Large intestine (tissue), 3 donors: ENCODE measurements at regions not wholly inside any gene's neighbourhood (a gene's known extent, or its start where the extent isn't known, plus 50 kb on each side); places are given as distances from the start of the nearest gene placed in this dataset.

Source experiments
- DNase-seq, 2 donors: peaks; one replicate each; pipeline versions ENCODE4 v3.0.0 to v3.0.0-alpha.2; 2013
- H3K27ac ChIP-seq: one replicate; pipeline ENCODE4 v1.5.1; 2013; ENCODE audit warnings: low read length
- H3K27me3 ChIP-seq: 2 replicates; pipeline ENCODE4 v1.6.1; 2013; ENCODE audit warnings: low read length; ENCODE audit not compliant: control insufficient read depth, insufficient read depth
- H3K36me3 ChIP-seq: 2 replicates; pipeline ENCODE4 v1.6.1; 2013; ENCODE audit warnings: low read length; ENCODE audit not compliant: control insufficient read depth, insufficient read depth
- H3K4me1 ChIP-seq: one replicate; pipeline ENCODE4 v1.6.1; 2013; ENCODE audit warnings: low read length; ENCODE audit not compliant: control insufficient read depth, insufficient read depth
- H3K4me3 ChIP-seq: one replicate; pipeline ENCODE4 v1.5.1; 2013; ENCODE audit warnings: low read length
- H3K9me3 ChIP-seq: one replicate; pipeline ENCODE4 v1.6.1; 2013; ENCODE audit warnings: mild to moderate bottlenecking, low read depth, low read length, moderate library complexity; ENCODE audit not compliant: control insufficient read depth
- WGBS: methylation state at CpG from one replicate; pipeline ENCODE4 v1.1.5; 2013; ENCODE audit warnings: low lambda C conversion rate; ENCODE audit not compliant: insufficient coverage; 5-methylcytosine and 5-hydroxymethylcytosine counted together

- no peak for DNase-seq
- no peaks in the 10 kb centered on the region for H3K4me1 ChIP-seq
- 89% methylated on average over 3 of the region's 4 CpGs for WGBS
- no peak overlapping the region for H3K4me3 ChIP-seq
- no peaks in the 10 kb centered on the region for H3K36me3 ChIP-seq
- no peak overlapping the region for H3K27ac ChIP-seq
- no peaks in the 10 kb centered on the region for H3K9me3 ChIP-seq
- H3K27me3 ChIP-seq = no peaks in the 10 kb centered on the region
These were observed 65.6 kb upstream of the KCTD3 start for GRCh38 chr1:215501496-215501895.

- DNase-seq = no peak
- no CpG with 5 or more reads among the region's 1 CpG for WGBS
- Histone ChIP-seq H3K27ac (no peak overlapping the region), H3K27me3 (no peaks in the 10 kb centered on the region), H3K4me1 (no peaks in the 10 kb centered on the region), H3K36me3 (no peaks in the 10 kb centered on the region), H3K4me3 (no peak overlapping the region), H3K9me3 (no peaks in the 10 kb centered on the region)
These were observed 65.0 kb upstream of the KCTD3 start for GRCh38 chr1:215502081-215502480.

- Histone ChIP-seq H3K4me3 (no peak overlapping the region), H3K27ac (no peak overlapping the region), H3K27me3 (no peaks in the 10 kb centered on the region), H3K9me3 (peaks cover 14% of the 10 kb centered on the region), H3K36me3 (no peaks in the 10 kb centered on the region), H3K4me1 (no peaks in the 10 kb centered on the region)
- 71% methylated on average over 1 of the region's 1 CpG for WGBS
- no peak for DNase-seq
These were observed 60.0 kb upstream of the KCTD3 start for GRCh38 chr1:215507119-215507518.

GRCh38 chr1:215508311-215508710 lies 58.8 kb upstream of the KCTD3 start:
- WGBS = 96% methylated on average over 3 of the region's 3 CpGs
- DNase-seq = no peak
- H3K4me1 ChIP-seq = no peaks in the 10 kb centered on the region
- no peak overlapping the region for H3K4me3 ChIP-seq
- no peaks in the 10 kb centered on the region for H3K27me3 ChIP-seq
- H3K9me3 ChIP-seq = peaks cover 14% of the 10 kb centered on the region
- H3K36me3 ChIP-seq = no peaks in the 10 kb centered on the region
- H3K27ac ChIP-seq = no peak overlapping the region
